HG03095 (cell line): ENCODE measurements at regions not wholly inside any gene's neighbourhood (a gene's known extent, or its start where the extent isn't known, plus 50 kb on each side); places are given as distances from the start of the nearest gene placed in this dataset.

Source experiments
- ATAC-seq: cut with Tn5 transposase; IDR thresholded peaks from one replicate; pipeline ENCODE4 v1.9.1; 2021; ENCODE audit warnings: moderate library complexity; ENCODE audit not compliant: unreplicated experiment

- ATAC-seq = no peak
Observed at GRCh38 chr10:131519723-131520605, 208.4 kb upstream of the TCERG1L start.

- ATAC-seq = no peak
Observed at GRCh38 chr10:131531265-131532190, 220.0 kb upstream of the TCERG1L start.

- ATAC-seq = no peak
Observed at GRCh38 chr10:131532291-131532690, 220.8 kb upstream of the TCERG1L start.

- ATAC-seq = no peak
Observed at GRCh38 chr10:131532745-131533341, 221.3 kb upstream of the TCERG1L start.

GRCh38 chr10:131533846-131534526 lies 222.5 kb upstream of the TCERG1L start:
- ATAC-seq = no peak

GRCh38 chr10:131534836-131535235 lies 223.3 kb upstream of the TCERG1L start:
- ATAC-seq = no peak

- no peak for ATAC-seq
Observed at GRCh38 chr10:131536676-131537075, 225.2 kb upstream of the TCERG1L start.

- ATAC-seq = no peak
Observed at GRCh38 chr10:131537281-131537680, 225.8 kb upstream of the TCERG1L start.

GRCh38 chr10:131544495-131544894 lies 233.0 kb upstream of the TCERG1L start:
- no peak for ATAC-seq

GRCh38 chr10:131546086-131546810 lies 234.7 kb upstream of the TCERG1L start:
- no peak for ATAC-seq

- ATAC-seq = no peak
Observed at GRCh38 chr10:131547129-131547799, 235.7 kb upstream of the TCERG1L start.

- ATAC-seq = no peak
Observed at GRCh38 chr10:131548176-131548575, 236.7 kb upstream of the TCERG1L start.

GRCh38 chr10:131549116-131549515 lies 237.6 kb upstream of the TCERG1L start:
- ATAC-seq = no peak

GRCh38 chr10:131553121-131553520 lies 241.6 kb upstream of the TCERG1L start:
- no peak for ATAC-seq

- ATAC-seq = no peak
Observed at GRCh38 chr10:131553581-131553980, 242.1 kb upstream of the TCERG1L start.

- no peak for ATAC-seq
Observed at GRCh38 chr10:131554821-131555220, 243.3 kb upstream of the TCERG1L start.

GRCh38 chr10:131555406-131555805 lies 243.9 kb upstream of the TCERG1L start:
- no peak for ATAC-seq

GRCh38 chr10:131556061-131556896 lies 244.8 kb upstream of the TCERG1L start:
- no peak for ATAC-seq
